ENCODE measurements at regions not wholly inside any gene's neighbourhood (a gene's known extent, or its start where the extent isn't known, plus 50 kb on each side); places are given as distances from the start of the nearest gene placed in this dataset.

GRCh38 chr1:232440325-232441035 is 189.5 kb downstream of the SIPA1L2 start:
- no peak for DNase-seq (ENCODE audit: low spot score)
- Histone ChIP-seq H3K79me2 (ENCODE audit: low read depth) (no peaks in the 10 kb centered on the region), H3K9ac (no peak overlapping the region), H3F3A (ENCODE audit: low read depth) (no peaks in the 10 kb centered on the region), H2AFZ (replicated peaks) (no peak overlapping the region), H3K4me1 (no peaks in the 10 kb centered on the region), H3K27me3 (no peaks in the 10 kb centered on the region), H3K4me3 (no peak overlapping the region), H3K4me2 (no peak overlapping the region), H4K20me1 (ENCODE audit: low read depth) (no peaks in the 10 kb centered on the region), H3K9me3 (ENCODE audit: low read depth) (no peaks in the 10 kb centered on the region), H3K27ac (no peak overlapping the region), H3K36me3 (no peaks in the 10 kb centered on the region)
- H3K27me3 Mint-ChIP-seq (ENCODE audit: insufficient read depth, low read depth), result no peaks in the 10 kb centered on the region
- H3K4me1 Mint-ChIP-seq, result peaks cover 35% of the 10 kb centered on the region
- no peak overlapping the region for H3K4me3 Mint-ChIP-seq
- TF ChIP-seq EZH2phosphoT487 (IDR thresholded peaks at IDR 0.05), result no peak
- no peak for TF ChIP-seq EZH2 (IDR thresholded peaks at IDR 0.05)
- peaks cover 58% of the 10 kb centered on the region for H3K36me3 Mint-ChIP-seq
- no peaks in the 10 kb centered on the region for H3K9me3 Mint-ChIP-seq
- peak overlapping the region; percentile 19 for H3K27ac Mint-ChIP-seq

- no peaks in the 10 kb centered on the region for H3K4me1 ChIP-seq
- DNase-seq (ENCODE audit: low spot score), result no peak
- no peak overlapping the region for H3K27ac Mint-ChIP-seq
- no peaks in the 10 kb centered on the region for H4K20me1 ChIP-seq (ENCODE audit: low read depth)
- H3K36me3 ChIP-seq, result no peaks in the 10 kb centered on the region
- H3K4me3 ChIP-seq, result no peak overlapping the region
- H3K27me3 Mint-ChIP-seq (ENCODE audit: insufficient read depth, low read depth), result no peaks in the 10 kb centered on the region
- no peaks in the 10 kb centered on the region for H3K9me3 Mint-ChIP-seq
- peaks cover 70% of the 10 kb centered on the region for H3K36me3 Mint-ChIP-seq
- H3K4me1 Mint-ChIP-seq, result peaks cover 35% of the 10 kb centered on the region
- no peak overlapping the region for H2AFZ ChIP-seq (replicated peaks)
- no peak overlapping the region for H3K4me2 ChIP-seq
- no peak overlapping the region for H3K27ac ChIP-seq
- no peak overlapping the region for H3K9ac ChIP-seq
- H3K27me3 ChIP-seq, result no peaks in the 10 kb centered on the region
- no peaks in the 10 kb centered on the region for H3K9me3 ChIP-seq (ENCODE audit: low read depth)
- no peak overlapping the region for H3K4me3 Mint-ChIP-seq
- no peak for TF ChIP-seq CTCF (IDR thresholded peaks at IDR 0.05)
- no peak for TF ChIP-seq EZH2phosphoT487 (IDR thresholded peaks at IDR 0.05)
- no peak for TF ChIP-seq EZH2 (IDR thresholded peaks at IDR 0.05)
- H3F3A ChIP-seq (ENCODE audit: low read depth), result no peaks in the 10 kb centered on the region
- no peaks in the 10 kb centered on the region for H3K79me2 ChIP-seq (ENCODE audit: low read depth)
Observed at GRCh38 chr1:232439011-232439410, 190.9 kb downstream of the SIPA1L2 start.

- Histone ChIP-seq H3K9ac (no peak overlapping the region), H3K9me3 (ENCODE audit: low read depth) (no peaks in the 10 kb centered on the region), H2AFZ (replicated peaks) (no peak overlapping the region), H3K4me3 (no peak overlapping the region), H3K27me3 (no peaks in the 10 kb centered on the region), H3K36me3 (no peaks in the 10 kb centered on the region), H3K4me1 (no peaks in the 10 kb centered on the region), H3K79me2 (ENCODE audit: low read depth) (no peaks in the 10 kb centered on the region), H3K27ac (no peak overlapping the region), H3F3A (ENCODE audit: low read depth) (no peaks in the 10 kb centered on the region), H4K20me1 (ENCODE audit: low read depth) (no peaks in the 10 kb centered on the region), H3K4me2 (no peak overlapping the region)
- TF ChIP-seq EZH2phosphoT487 (IDR thresholded peaks at IDR 0.05) (no peak), CTCF (IDR thresholded peaks at IDR 0.05) (no peak), EZH2 (IDR thresholded peaks at IDR 0.05) (no peak)
- Mint-ChIP-seq H3K27ac (peak overlapping the region; percentile 94), H3K4me1 (peaks cover 35% of the 10 kb centered on the region), H3K9me3 (no peaks in the 10 kb centered on the region), H3K4me3 (no peak overlapping the region), H3K36me3 (peaks cover 70% of the 10 kb centered on the region), H3K27me3 (ENCODE audit: insufficient read depth, low read depth) (no peaks in the 10 kb centered on the region)
- DNase-seq (ENCODE audit: low spot score), result no peak
Observed at GRCh38 chr1:232438476-232438875, 191.5 kb downstream of the SIPA1L2 start.

GRCh38 chr1:232437510-232437909 is 192.4 kb downstream of the SIPA1L2 start:
- Histone ChIP-seq H3K27ac (no peak overlapping the region), H3K9me3 (ENCODE audit: low read depth) (no peaks in the 10 kb centered on the region), H3K4me1 (no peaks in the 10 kb centered on the region), H2AFZ (replicated peaks) (no peak overlapping the region), H3K9ac (no peak overlapping the region), H3K4me2 (no peak overlapping the region), H3F3A (ENCODE audit: low read depth) (no peaks in the 10 kb centered on the region), H3K36me3 (no peaks in the 10 kb centered on the region), H4K20me1 (ENCODE audit: low read depth) (no peaks in the 10 kb centered on the region), H3K79me2 (ENCODE audit: low read depth) (no peaks in the 10 kb centered on the region), H3K27me3 (no peaks in the 10 kb centered on the region), H3K4me3 (no peak overlapping the region)
- peaks cover 36% of the 10 kb centered on the region for H3K4me1 Mint-ChIP-seq
- no peak overlapping the region for H3K4me3 Mint-ChIP-seq
- no peaks in the 10 kb centered on the region for H3K27me3 Mint-ChIP-seq (ENCODE audit: insufficient read depth, low read depth)
- no peaks in the 10 kb centered on the region for H3K9me3 Mint-ChIP-seq
- H3K36me3 Mint-ChIP-seq, result peaks cover 72% of the 10 kb centered on the region
- TF ChIP-seq CTCF (IDR thresholded peaks at IDR 0.05) (no peak), EZH2 (IDR thresholded peaks at IDR 0.05) (no peak), EZH2phosphoT487 (IDR thresholded peaks at IDR 0.05) (no peak)
- no peak for DNase-seq (ENCODE audit: low spot score)
- peak overlapping the region; percentile 42 for H3K27ac Mint-ChIP-seq
